DND-41 (cell line): ENCODE measurements at regions not wholly inside any gene's neighbourhood (a gene's known extent, or its start where the extent isn't known, plus 50 kb on each side); places are given as distances from the start of the nearest gene placed in this dataset.

Experiments
- ATAC-seq: fragments of 200-7000 bp; cut with Tn5 transposase; 3 replicates; pipeline ENCODE4 v1.9.1; 2021; ENCODE audit warnings: low read depth; ENCODE audit not compliant: insufficient read depth
- DNase-seq: peaks from one replicate; pipeline ENCODE4 v3.0.0-alpha.2; 2020
- H2AFZ ChIP-seq: 2 replicates; pipeline ENCODE4 v1.6.0; 2012; ENCODE audit warnings: low read depth, low read length
- H3K27ac ChIP-seq: 2 replicates; pipeline ENCODE4 v1.5.1; 2012; ENCODE audit warnings: low read length, inconsistent platforms
- H3K27me3 ChIP-seq: fragments of 200-600 bp; sonication (generic); 2 replicates; pipeline ENCODE4 v1.6.0; 2012; ENCODE audit warnings: low read length, mild to moderate bottlenecking, inconsistent platforms; ENCODE audit not compliant: insufficient read depth, poor library complexity
- H3K36me3 ChIP-seq: 2 replicates; pipeline ENCODE4 v1.5.1; 2012; ENCODE audit warnings: low read length, inconsistent platforms; ENCODE audit not compliant: insufficient read depth
- H3K4me1 ChIP-seq: 2 replicates; pipeline ENCODE4 v1.5.1; 2012; ENCODE audit warnings: mild to moderate bottlenecking, low read length; ENCODE audit not compliant: insufficient read depth
- H3K4me2 ChIP-seq: 2 replicates; pipeline ENCODE4 v1.6.0; 2012; ENCODE audit warnings: mild to moderate bottlenecking, moderate library complexity, low read length, inconsistent platforms; ENCODE audit not compliant: insufficient read depth
- H3K4me3 ChIP-seq, 2 experiments: fragments of 200-600 bp in 1 of 2; shearing (Covaris generic) in 1 of 2; 2 replicates each; pipeline ENCODE4 v1.5.1; 2012 to 2016; ENCODE audit warnings: inconsistent platforms in 2 of 2, low read length in 2 of 2, mild to moderate bottlenecking in 2 of 2, low read depth in 1 of 2, moderate library complexity in 1 of 2
- H3K79me2 ChIP-seq: 2 replicates; pipeline ENCODE4 v1.6.0; 2012; ENCODE audit warnings: low read length, inconsistent platforms; ENCODE audit not compliant: insufficient read depth
- H3K9ac ChIP-seq: 2 replicates; pipeline ENCODE4 v1.6.0; 2012; ENCODE audit warnings: low read depth, mild to moderate bottlenecking, inconsistent platforms, low read length, moderate library complexity
- H3K9me3 ChIP-seq: 2 replicates; pipeline ENCODE4 v1.5.1; 2012; ENCODE audit warnings: low read length, moderate library complexity, mild to moderate bottlenecking, inconsistent platforms; ENCODE audit not compliant: insufficient read depth, severe bottlenecking
- H4K20me1 ChIP-seq: 2 replicates; pipeline ENCODE4 v1.6.0; 2012; ENCODE audit warnings: low read length; ENCODE audit not compliant: insufficient read depth
- CTCF ChIP-seq: IDR thresholded peaks from 2 replicates; pipeline ENCODE4 v1.5.1; 2012; ENCODE audit warnings: borderline replicate concordance, low read length, moderate library complexity, mild to moderate bottlenecking; ENCODE audit not compliant: poor library complexity, severe bottlenecking; ENCODE audit errors: extremely low read depth
- EZH2 ChIP-seq: IDR thresholded peaks from 3 replicates; pipeline ENCODE4 v1.6.1; 2012; ENCODE audit warnings: borderline replicate concordance, low read depth, mild to moderate bottlenecking, moderate library complexity, low read length, inconsistent platforms; ENCODE audit not compliant: severe bottlenecking

- ATAC-seq (no peak), DNase-seq (no peak)
- no peak for TF ChIP-seq EZH2
- no peak for TF ChIP-seq CTCF
- Histone ChIP-seq H3K36me3 (no peaks in the 10 kb centered on the region), H3K9me3 (no peaks in the 10 kb centered on the region), H3K27ac (no peak overlapping the region), H3K4me2 (no peak overlapping the region), H3K79me2 (no peaks in the 10 kb centered on the region), H4K20me1 (no peaks in the 10 kb centered on the region), H3K9ac (no peak overlapping the region), H2AFZ (no peak overlapping the region), H3K4me1 (no peaks in the 10 kb centered on the region), H3K4me3 (no peak overlapping the region), H3K27me3 (no peaks in the 10 kb centered on the region)
Measured at GRCh38 chr4:18735740-18736268, 714.2 kb upstream of the LCORL start.

- TF ChIP-seq CTCF (no peak), EZH2 (no peak)
- H3K9me3 ChIP-seq = no peaks in the 10 kb centered on the region
- H3K4me2 ChIP-seq = no peak overlapping the region
- H3K36me3 ChIP-seq = no peaks in the 10 kb centered on the region
- no peak overlapping the region for H2AFZ ChIP-seq
- no peaks in the 10 kb centered on the region for H4K20me1 ChIP-seq
- DNase-seq = no peak
- H3K79me2 ChIP-seq = no peaks in the 10 kb centered on the region
- H3K9ac ChIP-seq = no peak overlapping the region
- ATAC-seq = no peak
- H3K27ac ChIP-seq = no peak overlapping the region
- H3K4me3 ChIP-seq = no peak overlapping the region
- H3K27me3 ChIP-seq = no peaks in the 10 kb centered on the region
- no peaks in the 10 kb centered on the region for H3K4me1 ChIP-seq
Measured at GRCh38 chr4:18734405-18734804, 712.9 kb upstream of the LCORL start.

- H3K79me2 ChIP-seq = no peaks in the 10 kb centered on the region
- DNase-seq (no peak), ATAC-seq (no peak)
- no peaks in the 10 kb centered on the region for H3K36me3 ChIP-seq
- no peak overlapping the region for H3K4me2 ChIP-seq
- H2AFZ ChIP-seq = no peak overlapping the region
- H3K9ac ChIP-seq = no peak overlapping the region
- H3K4me3 ChIP-seq = no peak overlapping the region
- TF ChIP-seq EZH2 (no peak), CTCF (no peak)
- no peaks in the 10 kb centered on the region for H4K20me1 ChIP-seq
- no peak overlapping the region for H3K27ac ChIP-seq
- no peaks in the 10 kb centered on the region for H3K27me3 ChIP-seq
- no peaks in the 10 kb centered on the region for H3K4me1 ChIP-seq
- H3K9me3 ChIP-seq = no peaks in the 10 kb centered on the region
Measured at GRCh38 chr4:18733961-18734360, 712.4 kb upstream of the LCORL start.

- Histone ChIP-seq H3K4me1 (no peaks in the 10 kb centered on the region), H3K9ac (no peak overlapping the region), H3K27ac (no peak overlapping the region), H3K4me3 (no peak overlapping the region), H3K79me2 (no peaks in the 10 kb centered on the region), H4K20me1 (no peaks in the 10 kb centered on the region), H3K27me3 (no peaks in the 10 kb centered on the region), H3K36me3 (no peaks in the 10 kb centered on the region), H3K9me3 (no peaks in the 10 kb centered on the region), H2AFZ (no peak overlapping the region), H3K4me2 (no peak overlapping the region)
- no peak for TF ChIP-seq EZH2
- no peak for TF ChIP-seq CTCF
- DNase-seq (no peak), ATAC-seq (no peak)
Measured at GRCh38 chr4:18722748-18723191, 701.2 kb upstream of the LCORL start.
